GM12864 (cell line): ENCODE measurements at regions not wholly inside any gene's neighbourhood (a gene's known extent, or its start where the extent isn't known, plus 50 kb on each side); places are given as distances from the start of the nearest gene placed in this dataset.

ENCODE experiments used
- DNase-seq: peaks from one replicate; pipeline ENCODE4 v3.0.0-alpha.2; 2011; ENCODE audit warnings: low read depth
- H3K4me3 ChIP-seq: 2 replicates; pipeline ENCODE4 v1.5.1; 2011; ENCODE audit warnings: mild to moderate bottlenecking, low read depth, low read length, control low read depth
- TF ChIP-seq, protein P1 (sequence below): IDR thresholded peaks from 2 replicates; pipeline ENCODE4 v1.5.1; 2011; ENCODE audit warnings: low read depth, mild to moderate bottlenecking, moderate library complexity, low read length, control low read depth, inconsistent platforms; ENCODE audit errors: missing control alignments

DNA sequence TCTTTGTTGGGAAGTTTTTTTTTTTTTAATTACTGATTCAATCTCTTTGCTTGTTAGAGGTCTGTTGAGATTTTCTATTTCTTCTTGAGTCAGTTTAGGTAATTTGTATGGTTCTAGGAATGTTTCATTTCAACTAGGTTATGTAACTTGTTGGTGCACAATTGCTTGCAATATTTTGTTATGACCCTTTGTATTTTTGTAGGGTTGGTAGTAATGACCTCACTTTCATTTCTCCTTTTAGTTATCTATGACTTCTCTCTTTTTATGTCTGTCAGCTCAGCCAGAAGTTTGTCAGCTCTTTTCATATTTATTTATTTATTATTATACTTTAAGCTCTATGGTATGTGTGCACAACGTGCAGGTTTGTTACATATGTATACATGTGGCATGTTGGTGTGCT, 51.1 kb upstream of the SLC24A3 start:
- no peak for DNase-seq
- H3K4me3 ChIP-seq, result no peak overlapping the region
- TF ChIP-seq, protein P1, sequence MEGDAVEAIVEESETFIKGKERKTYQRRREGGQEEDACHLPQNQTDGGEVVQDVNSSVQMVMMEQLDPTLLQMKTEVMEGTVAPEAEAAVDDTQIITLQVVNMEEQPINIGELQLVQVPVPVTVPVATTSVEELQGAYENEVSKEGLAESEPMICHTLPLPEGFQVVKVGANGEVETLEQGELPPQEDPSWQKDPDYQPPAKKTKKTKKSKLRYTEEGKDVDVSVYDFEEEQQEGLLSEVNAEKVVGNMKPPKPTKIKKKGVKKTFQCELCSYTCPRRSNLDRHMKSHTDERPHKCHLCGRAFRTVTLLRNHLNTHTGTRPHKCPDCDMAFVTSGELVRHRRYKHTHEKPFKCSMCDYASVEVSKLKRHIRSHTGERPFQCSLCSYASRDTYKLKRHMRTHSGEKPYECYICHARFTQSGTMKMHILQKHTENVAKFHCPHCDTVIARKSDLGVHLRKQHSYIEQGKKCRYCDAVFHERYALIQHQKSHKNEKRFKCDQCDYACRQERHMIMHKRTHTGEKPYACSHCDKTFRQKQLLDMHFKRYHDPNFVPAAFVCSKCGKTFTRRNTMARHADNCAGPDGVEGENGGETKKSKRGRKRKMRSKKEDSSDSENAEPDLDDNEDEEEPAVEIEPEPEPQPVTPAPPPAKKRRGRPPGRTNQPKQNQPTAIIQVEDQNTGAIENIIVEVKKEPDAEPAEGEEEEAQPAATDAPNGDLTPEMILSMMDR, result no peak
